HG03097 (cell line): ENCODE measurements at regions not wholly inside any gene's neighbourhood (a gene's known extent, or its start where the extent isn't known, plus 50 kb on each side); places are given as distances from the start of the nearest gene placed in this dataset.
A peak's percentile ranks its signal among the peaks of the same experiment; 100 is the strongest.

Experiments used
- ATAC-seq: cut with Tn5 transposase; IDR thresholded peaks from one replicate; pipeline ENCODE4 v1.9.1; 2021; ENCODE audit not compliant: unreplicated experiment, low FRiP score

- peak; percentile 41 for ATAC-seq
Observed at GRCh38 chr20:17859002-17859615, 109.5 kb downstream of the SNX5 start.

GRCh38 chr20:17858450-17859001 lies 110.1 kb downstream of the SNX5 start:
- no peak for ATAC-seq

- ATAC-seq, result no peak
Observed at GRCh38 chr20:17857639-17858449, 110.8 kb downstream of the SNX5 start.

- no peak for ATAC-seq
Observed at GRCh38 chr20:17856837-17857605, 111.6 kb downstream of the SNX5 start.

GRCh38 chr20:17856024-17856564 lies 112.5 kb downstream of the SNX5 start:
- peak; percentile 81 for ATAC-seq

GRCh38 chr20:17854307-17854903 lies 114.2 kb downstream of the SNX5 start:
- ATAC-seq, result no peak

GRCh38 chr20:17852323-17852722 lies 116.3 kb downstream of the SNX5 start:
- ATAC-seq, result no peak

- no peak for ATAC-seq
Observed at GRCh38 chr20:17850684-17851026, 117.9 kb downstream of the SNX5 start.

- no peak for ATAC-seq
Observed at GRCh38 chr20:17849901-17850683, 118.5 kb downstream of the SNX5 start.

GRCh38 chr20:17849138-17849900 lies 119.3 kb downstream of the SNX5 start:
- ATAC-seq, result no peak

- no peak for ATAC-seq
Observed at GRCh38 chr20:17848249-17849048, 120.1 kb downstream of the SNX5 start.

GRCh38 chr20:17845701-17846475 lies 122.7 kb downstream of the SNX5 start:
- ATAC-seq, result no peak

GRCh38 chr20:17844549-17845298 lies 123.9 kb downstream of the SNX5 start:
- no peak for ATAC-seq

- no peak for ATAC-seq
Observed at GRCh38 chr20:17844133-17844429, 124.5 kb downstream of the SNX5 start.

- ATAC-seq, result no peak
Observed at GRCh38 chr20:17843246-17844132, 125.1 kb downstream of the SNX5 start.

- ATAC-seq, result no peak
Observed at GRCh38 chr20:17841751-17842215, 126.8 kb downstream of the SNX5 start.
